H9 (cell line): ENCODE measurements at regions not wholly inside any gene's neighbourhood (a gene's known extent, or its start where the extent isn't known, plus 50 kb on each side); places are given as distances from the start of the nearest gene placed in this dataset.

ENCODE experiments used
- DNase-seq: peaks from one replicate; pipeline ENCODE4 v3.0.0-alpha.2; 2017
- H2AFZ ChIP-seq: one replicate; pipeline ENCODE4 v1.6.1; 2013; ENCODE audit warnings: mild to moderate bottlenecking, low read length, control low read depth, moderate library complexity
- H2AK5ac ChIP-seq: 2 replicates; pipeline ENCODE4 v1.6.1; 2013; ENCODE audit warnings: low read length, control low read depth, mixed read lengths; ENCODE audit not compliant: insufficient read length
- H2BK120ac ChIP-seq: one replicate; pipeline ENCODE4 v1.6.1; 2013; ENCODE audit warnings: low read depth, mild to moderate bottlenecking, low read length, control low read depth, inconsistent platforms; ENCODE audit not compliant: poor library complexity, severe bottlenecking
- H2BK12ac ChIP-seq: 2 replicates; pipeline ENCODE4 v1.6.1; 2013; ENCODE audit warnings: low read length, control low read depth, mixed read lengths, low read depth; ENCODE audit not compliant: insufficient read length
- H2BK15ac ChIP-seq: 2 replicates; pipeline ENCODE4 v1.6.1; 2013; ENCODE audit warnings: low read depth, low read length, control low read depth
- H2BK20ac ChIP-seq: one replicate; pipeline ENCODE4 v1.6.1; 2013; ENCODE audit warnings: low read depth, mild to moderate bottlenecking, low read length, control low read depth, inconsistent platforms; ENCODE audit not compliant: poor library complexity, severe bottlenecking
- H2BK5ac ChIP-seq: 2 replicates; pipeline ENCODE4 v1.6.1; 2013; ENCODE audit warnings: low read length, control low read depth, mixed read lengths; ENCODE audit not compliant: insufficient read length
- H3K14ac ChIP-seq: 2 replicates; pipeline ENCODE4 v1.6.1; 2013; ENCODE audit warnings: low read length, control low read depth; ENCODE audit not compliant: insufficient read depth
- H3K18ac ChIP-seq: 2 replicates; pipeline ENCODE4 v1.6.1; 2013; ENCODE audit warnings: low read depth, mild to moderate bottlenecking, mixed read lengths, low read length, control low read depth; ENCODE audit not compliant: insufficient read length
- H3K23ac ChIP-seq: 2 replicates; pipeline ENCODE4 v1.6.1; 2013; ENCODE audit warnings: low read length, control low read depth, mixed read lengths, low read depth; ENCODE audit not compliant: insufficient read length
- H3K23me2 ChIP-seq: 2 replicates; pipeline ENCODE4 v1.6.1; 2013; ENCODE audit warnings: low read depth, mild to moderate bottlenecking, mixed read lengths, low read length, control low read depth; ENCODE audit not compliant: insufficient read length, poor library complexity, severe bottlenecking
- H3K27ac ChIP-seq: 2 replicates; pipeline ENCODE4 v1.5.1; 2013; ENCODE audit warnings: low read length, control low read depth, mixed read lengths, low read depth; ENCODE audit not compliant: insufficient read length
- H3K27me3 ChIP-seq: 2 replicates; pipeline ENCODE4 v1.6.1; 2013; ENCODE audit warnings: low read length, control low read depth, inconsistent platforms; ENCODE audit not compliant: insufficient read depth
- H3K4ac ChIP-seq: 2 replicates; pipeline ENCODE4 v1.6.1; 2013; ENCODE audit warnings: low read depth, mild to moderate bottlenecking, control low read depth, inconsistent platforms, low read length, moderate library complexity
- H3K4me1 ChIP-seq: 2 replicates; pipeline ENCODE4 v1.6.1; 2013; ENCODE audit warnings: low read length, control low read depth, inconsistent platforms; ENCODE audit not compliant: insufficient read depth
- H3K4me2 ChIP-seq: 2 replicates; pipeline ENCODE4 v1.6.1; 2013; ENCODE audit warnings: low read length, control low read depth, mixed read lengths; ENCODE audit not compliant: insufficient read length, insufficient read depth
- H3K56ac ChIP-seq: 2 replicates; pipeline ENCODE4 v1.6.1; 2013; ENCODE audit warnings: low read depth, mild to moderate bottlenecking, mixed read lengths, low read length, control low read depth; ENCODE audit not compliant: insufficient read length
- H3K79me1 ChIP-seq: 2 replicates; pipeline ENCODE4 v1.6.1; 2013; ENCODE audit warnings: low read depth, mild to moderate bottlenecking, moderate library complexity, low read length, control low read depth, inconsistent platforms; ENCODE audit not compliant: insufficient read depth, poor library complexity, severe bottlenecking
- H3K79me2 ChIP-seq: 2 replicates; pipeline ENCODE4 v1.6.1; 2013; ENCODE audit warnings: low read length, control low read depth, inconsistent platforms; ENCODE audit not compliant: insufficient read depth
- H3K9ac ChIP-seq: 2 replicates; pipeline ENCODE4 v1.6.1; 2013; ENCODE audit warnings: low read length, control low read depth, mixed read lengths; ENCODE audit not compliant: insufficient read length; ENCODE audit errors: extremely low read depth
- H3K9me3 ChIP-seq: one replicate; pipeline ENCODE4 v1.6.1; 2013; ENCODE audit warnings: low read depth, low read length, inconsistent platforms; ENCODE audit not compliant: control insufficient read depth
- H3T11ph ChIP-seq: one replicate; pipeline ENCODE4 v1.6.1; 2013; ENCODE audit warnings: mild to moderate bottlenecking, low read length, control low read depth, inconsistent platforms
- H4K20me1 ChIP-seq: one replicate; pipeline ENCODE4 v1.6.1; 2013; ENCODE audit not compliant: control insufficient read depth, insufficient read length, insufficient read depth
- H4K5ac ChIP-seq: 2 replicates; pipeline ENCODE4 v1.6.1; 2013; ENCODE audit warnings: low read depth, mild to moderate bottlenecking, mixed read lengths, low read length, control low read depth; ENCODE audit not compliant: insufficient read length
- H4K8ac ChIP-seq: replicated peaks from 2 replicates; pipeline ENCODE4 v1.6.1; 2013; ENCODE audit warnings: low read length, control low read depth, mixed read lengths, low read depth; ENCODE audit not compliant: insufficient read length
- H4K91ac ChIP-seq: 2 replicates; pipeline ENCODE4 v1.6.1; 2013; ENCODE audit warnings: low read depth, mild to moderate bottlenecking, moderate library complexity, mixed read lengths, low read length, control low read depth; ENCODE audit not compliant: insufficient read length
- H3K27ac Mint-ChIP-seq, 3 experiments: 2 replicates in 2 of 3; 3 replicates in 1 of 3; pipeline ENCODE4 v1.8.0; 2020 to 2021; ENCODE audit warnings: mixed read lengths in 3 of 3, mild to moderate bottlenecking in 1 of 3, moderate library complexity in 1 of 3
- H3K27me3 Mint-ChIP-seq: 2 replicates; pipeline ENCODE4 v1.8.0; 2021; ENCODE audit warnings: low read depth, mild to moderate bottlenecking, moderate library complexity, mixed read lengths
- H3K36me3 Mint-ChIP-seq, 3 experiments: 2 replicates in 2 of 3; 3 replicates in 1 of 3; pipeline ENCODE4 v1.8.0; 2020 to 2021; ENCODE audit warnings: low read depth in 3 of 3, mixed read lengths in 3 of 3; ENCODE audit not compliant: insufficient read depth in 1 of 3
- H3K4me1 Mint-ChIP-seq, 2 experiments: 2 replicates each; pipeline ENCODE4 v1.8.0; 2020; ENCODE audit warnings: mixed read lengths in 2 of 2
- H3K4me3 Mint-ChIP-seq, 2 experiments: 2 replicates in 1 of 2; 3 replicates in 1 of 2; pipeline ENCODE4 v1.8.0; 2020 to 2021; ENCODE audit warnings: mild to moderate bottlenecking in 2 of 2, mixed read lengths in 2 of 2, moderate library complexity in 1 of 2
- H3K9me3 Mint-ChIP-seq, 2 experiments: 2 replicates in 1 of 2; 3 replicates in 1 of 2; pipeline ENCODE4 v1.8.0; 2020; ENCODE audit warnings: mild to moderate bottlenecking in 2 of 2, mixed read lengths in 2 of 2, moderate library complexity in 1 of 2
- WGBS: extraction: QIAGEN DNeasy Blood & Tissue Kit; methylation state at CpG from one replicate; pipeline ENCODE4 v1.1.7; 2013; ENCODE audit warnings: missing lambda C conversion rate, low lambda C conversion rate, mixed read lengths; ENCODE audit not compliant: insufficient read length; ENCODE audit errors: extremely low coverage; 5-methylcytosine and 5-hydroxymethylcytosine counted together
- TF ChIP-seq, protein P1 (sequence below): fragments of 200-600 bp; sonication (generic); conservative IDR thresholded peaks from 3 replicates; pipeline ENCODE4 v1.8.0; 2021; ENCODE audit warnings: antibody characterized with exemption, mild to moderate bottlenecking

DNA sequence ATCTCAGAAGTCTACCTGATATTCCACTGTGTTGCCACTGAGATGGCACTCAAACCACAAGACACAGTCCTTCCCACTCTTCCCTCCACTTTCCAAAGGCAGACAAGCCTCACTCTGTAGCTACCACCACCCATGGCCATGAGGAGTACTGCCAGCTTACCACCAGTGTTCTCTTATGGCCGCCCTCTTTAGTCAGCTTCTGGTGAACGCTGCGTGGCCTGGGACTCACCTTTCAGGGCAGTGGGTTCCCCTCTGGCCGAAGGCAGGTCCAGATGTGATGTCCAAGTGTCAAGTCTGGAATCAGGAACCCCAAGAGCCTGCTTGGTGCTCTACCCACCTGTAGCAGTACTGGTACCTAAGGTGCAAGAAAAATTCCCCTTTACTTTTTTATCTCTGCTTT, 580.8 kb downstream of the LRRIQ3 start:
- H3K27me3 ChIP-seq: no peaks in the 10 kb centered on the region
- H3K4me1 ChIP-seq: no peaks in the 10 kb centered on the region
- H2BK12ac ChIP-seq: no peak overlapping the region
- WGBS: no CpG with 5 or more reads among the region's 4 CpGs
- no peak overlapping the region; the same call in 1 of the 2 replicates for H3K14ac ChIP-seq
- H2BK5ac ChIP-seq: no peak overlapping the region
- no peak overlapping the region for H3K27ac Mint-ChIP-seq
- no peak overlapping the region for H3T11ph ChIP-seq
- H4K91ac ChIP-seq: no peak overlapping the region
- no peak overlapping the region for H2BK20ac ChIP-seq
- no peaks in the 10 kb centered on the region for H3K27me3 Mint-ChIP-seq
- no peaks in the 10 kb centered on the region for H3K23me2 ChIP-seq
- no peaks in the 10 kb centered on the region for H3K79me2 ChIP-seq
- no peak overlapping the region for H3K4me3 Mint-ChIP-seq
- H4K20me1 ChIP-seq: no peaks in the 10 kb centered on the region
- no peak overlapping the region for H4K5ac ChIP-seq
- no peaks in the 10 kb centered on the region; a peak in 1 of 5 replicates for H3K9me3 Mint-ChIP-seq
- no peak overlapping the region for H3K27ac ChIP-seq
- no peaks in the 10 kb centered on the region for H3K9me3 ChIP-seq
- H3K4me2 ChIP-seq: no peak overlapping the region
- H3K4ac ChIP-seq: no peak overlapping the region
- no peak overlapping the region for H2AFZ ChIP-seq
- no peak for DNase-seq
- no peak overlapping the region for H2BK120ac ChIP-seq
- no peak overlapping the region for H2AK5ac ChIP-seq
- no peak overlapping the region for H4K8ac ChIP-seq
- no peak overlapping the region for H3K9ac ChIP-seq
- H3K23ac ChIP-seq: no peak overlapping the region
- no peaks in the 10 kb centered on the region for H3K79me1 ChIP-seq
- TF ChIP-seq, protein P1, sequence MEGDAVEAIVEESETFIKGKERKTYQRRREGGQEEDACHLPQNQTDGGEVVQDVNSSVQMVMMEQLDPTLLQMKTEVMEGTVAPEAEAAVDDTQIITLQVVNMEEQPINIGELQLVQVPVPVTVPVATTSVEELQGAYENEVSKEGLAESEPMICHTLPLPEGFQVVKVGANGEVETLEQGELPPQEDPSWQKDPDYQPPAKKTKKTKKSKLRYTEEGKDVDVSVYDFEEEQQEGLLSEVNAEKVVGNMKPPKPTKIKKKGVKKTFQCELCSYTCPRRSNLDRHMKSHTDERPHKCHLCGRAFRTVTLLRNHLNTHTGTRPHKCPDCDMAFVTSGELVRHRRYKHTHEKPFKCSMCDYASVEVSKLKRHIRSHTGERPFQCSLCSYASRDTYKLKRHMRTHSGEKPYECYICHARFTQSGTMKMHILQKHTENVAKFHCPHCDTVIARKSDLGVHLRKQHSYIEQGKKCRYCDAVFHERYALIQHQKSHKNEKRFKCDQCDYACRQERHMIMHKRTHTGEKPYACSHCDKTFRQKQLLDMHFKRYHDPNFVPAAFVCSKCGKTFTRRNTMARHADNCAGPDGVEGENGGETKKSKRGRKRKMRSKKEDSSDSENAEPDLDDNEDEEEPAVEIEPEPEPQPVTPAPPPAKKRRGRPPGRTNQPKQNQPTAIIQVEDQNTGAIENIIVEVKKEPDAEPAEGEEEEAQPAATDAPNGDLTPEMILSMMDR: no peak
- H3K4me1 Mint-ChIP-seq: no peaks in the 10 kb centered on the region
- H3K18ac ChIP-seq: no peak overlapping the region
- no peak overlapping the region for H2BK15ac ChIP-seq
- no peaks in the 10 kb centered on the region for H3K36me3 Mint-ChIP-seq
- H3K56ac ChIP-seq: no peak overlapping the region
